OCI-LY7 (cell line): ENCODE measurements at regions not wholly inside any gene's neighbourhood (a gene's known extent, or its start where the extent isn't known, plus 50 kb on each side); places are given as distances from the start of the nearest gene placed in this dataset.

ENCODE experiments used
- CTCF ChIP-seq: fragments of 200-600 bp; sonication (generic); conservative IDR thresholded peaks from 2 replicates; pipeline ENCODE4 v1.5.1; 2014; ENCODE audit warnings: mild to moderate bottlenecking, antibody characterized with exemption, low read length, moderate library complexity, mixed read lengths
- EZH2phosphoT487 ChIP-seq: fragments of 200-600 bp; sonication (generic); IDR thresholded peaks from 2 replicates; pipeline ENCODE4 v1.6.1; 2018; ENCODE audit warnings: low read depth, borderline replicate concordance, mild to moderate bottlenecking, mixed run types, antibody characterized with exemption, low read length, moderate library complexity, mixed read lengths

GRCh38 chr2:239579524-239580198 lies 178.8 kb upstream of the HDAC4 start:
- TF ChIP-seq CTCF (no peak), EZH2phosphoT487 (no peak)
